ENCODE measurements at regions not wholly inside any gene's neighbourhood (a gene's known extent, or its start where the extent isn't known, plus 50 kb on each side); places are given as distances from the start of the nearest gene placed in this dataset.

DNA sequence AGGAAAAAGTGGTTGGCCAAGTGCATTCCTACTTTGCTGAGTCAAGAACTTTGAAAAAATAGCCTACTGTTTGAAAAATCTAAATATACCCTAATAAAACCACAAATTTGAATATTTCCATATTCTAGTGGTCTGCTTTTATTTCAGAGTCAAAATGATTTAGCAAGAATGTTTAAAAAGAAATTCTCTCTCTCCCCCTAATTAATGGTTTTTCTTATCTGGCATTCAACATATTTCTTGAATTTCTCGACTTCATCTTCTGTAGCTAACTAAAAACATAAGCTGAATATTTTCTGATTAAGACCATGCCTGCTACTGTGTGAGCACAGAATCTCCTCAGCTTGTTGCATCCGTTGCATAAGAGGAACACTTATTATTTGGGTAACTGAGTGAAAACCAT is 563.5 kb upstream of the TBL1XR1 start:
- TF ChIP-seq, protein P1, sequence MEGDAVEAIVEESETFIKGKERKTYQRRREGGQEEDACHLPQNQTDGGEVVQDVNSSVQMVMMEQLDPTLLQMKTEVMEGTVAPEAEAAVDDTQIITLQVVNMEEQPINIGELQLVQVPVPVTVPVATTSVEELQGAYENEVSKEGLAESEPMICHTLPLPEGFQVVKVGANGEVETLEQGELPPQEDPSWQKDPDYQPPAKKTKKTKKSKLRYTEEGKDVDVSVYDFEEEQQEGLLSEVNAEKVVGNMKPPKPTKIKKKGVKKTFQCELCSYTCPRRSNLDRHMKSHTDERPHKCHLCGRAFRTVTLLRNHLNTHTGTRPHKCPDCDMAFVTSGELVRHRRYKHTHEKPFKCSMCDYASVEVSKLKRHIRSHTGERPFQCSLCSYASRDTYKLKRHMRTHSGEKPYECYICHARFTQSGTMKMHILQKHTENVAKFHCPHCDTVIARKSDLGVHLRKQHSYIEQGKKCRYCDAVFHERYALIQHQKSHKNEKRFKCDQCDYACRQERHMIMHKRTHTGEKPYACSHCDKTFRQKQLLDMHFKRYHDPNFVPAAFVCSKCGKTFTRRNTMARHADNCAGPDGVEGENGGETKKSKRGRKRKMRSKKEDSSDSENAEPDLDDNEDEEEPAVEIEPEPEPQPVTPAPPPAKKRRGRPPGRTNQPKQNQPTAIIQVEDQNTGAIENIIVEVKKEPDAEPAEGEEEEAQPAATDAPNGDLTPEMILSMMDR (IDR thresholded peaks at IDR 0.05; ENCODE audit: low read depth, low read length, missing input control) = no peak
- TF ChIP-seq, protein P2, sequence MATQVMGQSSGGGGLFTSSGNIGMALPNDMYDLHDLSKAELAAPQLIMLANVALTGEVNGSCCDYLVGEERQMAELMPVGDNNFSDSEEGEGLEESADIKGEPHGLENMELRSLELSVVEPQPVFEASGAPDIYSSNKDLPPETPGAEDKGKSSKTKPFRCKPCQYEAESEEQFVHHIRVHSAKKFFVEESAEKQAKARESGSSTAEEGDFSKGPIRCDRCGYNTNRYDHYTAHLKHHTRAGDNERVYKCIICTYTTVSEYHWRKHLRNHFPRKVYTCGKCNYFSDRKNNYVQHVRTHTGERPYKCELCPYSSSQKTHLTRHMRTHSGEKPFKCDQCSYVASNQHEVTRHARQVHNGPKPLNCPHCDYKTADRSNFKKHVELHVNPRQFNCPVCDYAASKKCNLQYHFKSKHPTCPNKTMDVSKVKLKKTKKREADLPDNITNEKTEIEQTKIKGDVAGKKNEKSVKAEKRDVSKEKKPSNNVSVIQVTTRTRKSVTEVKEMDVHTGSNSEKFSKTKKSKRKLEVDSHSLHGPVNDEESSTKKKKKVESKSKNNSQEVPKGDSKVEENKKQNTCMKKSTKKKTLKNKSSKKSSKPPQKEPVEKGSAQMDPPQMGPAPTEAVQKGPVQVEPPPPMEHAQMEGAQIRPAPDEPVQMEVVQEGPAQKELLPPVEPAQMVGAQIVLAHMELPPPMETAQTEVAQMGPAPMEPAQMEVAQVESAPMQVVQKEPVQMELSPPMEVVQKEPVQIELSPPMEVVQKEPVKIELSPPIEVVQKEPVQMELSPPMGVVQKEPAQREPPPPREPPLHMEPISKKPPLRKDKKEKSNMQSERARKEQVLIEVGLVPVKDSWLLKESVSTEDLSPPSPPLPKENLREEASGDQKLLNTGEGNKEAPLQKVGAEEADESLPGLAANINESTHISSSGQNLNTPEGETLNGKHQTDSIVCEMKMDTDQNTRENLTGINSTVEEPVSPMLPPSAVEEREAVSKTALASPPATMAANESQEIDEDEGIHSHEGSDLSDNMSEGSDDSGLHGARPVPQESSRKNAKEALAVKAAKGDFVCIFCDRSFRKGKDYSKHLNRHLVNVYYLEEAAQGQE (IDR thresholded peaks at IDR 0.05) = no peak
- no peak for TF ChIP-seq TAF1 (conservative IDR thresholded peaks at IDR 0.05)
- no peak for TF ChIP-seq SP1 (IDR thresholded peaks at IDR 0.05)
- no peak for TF ChIP-seq RAD21 (IDR thresholded peaks at IDR 0.05)
